ENCODE measurements at regions not wholly inside any gene's neighbourhood (a gene's known extent, or its start where the extent isn't known, plus 50 kb on each side); places are given as distances from the start of the nearest gene placed in this dataset.

DNA sequence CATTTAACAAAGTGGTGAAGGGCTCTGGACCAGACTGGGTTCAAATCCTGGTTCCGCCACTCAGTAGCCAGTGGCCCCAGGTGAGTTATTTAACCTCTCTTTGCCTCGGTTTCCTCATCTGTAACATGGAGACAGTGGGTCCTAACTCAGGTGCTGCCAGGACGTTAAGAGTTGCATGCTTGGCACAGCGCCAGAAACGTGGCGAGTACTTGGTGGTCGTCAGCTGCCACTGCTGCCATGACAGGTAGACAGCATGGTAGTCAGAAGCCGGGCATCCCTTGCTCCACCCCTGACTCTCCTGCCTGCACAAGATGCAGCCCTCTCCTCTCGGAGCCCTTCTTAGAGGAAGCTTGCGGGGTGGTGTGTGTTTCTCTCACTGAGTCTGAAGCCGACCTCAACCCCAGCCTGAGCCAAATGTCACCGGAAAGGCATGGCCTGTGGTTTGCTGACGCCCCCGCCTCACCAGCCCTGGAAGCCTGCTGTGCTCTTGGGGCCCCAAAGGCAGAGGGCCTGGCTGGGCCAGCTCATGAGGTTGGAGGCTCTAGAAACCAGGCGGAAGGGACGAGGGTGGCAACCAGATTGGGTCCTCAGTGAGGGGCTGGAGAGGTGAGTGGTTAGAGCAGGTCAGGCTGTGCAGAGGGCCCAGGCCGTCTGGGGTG lies 160.8 kb upstream of the TLE3 start:
- DNase-seq, result no peak

DNA sequence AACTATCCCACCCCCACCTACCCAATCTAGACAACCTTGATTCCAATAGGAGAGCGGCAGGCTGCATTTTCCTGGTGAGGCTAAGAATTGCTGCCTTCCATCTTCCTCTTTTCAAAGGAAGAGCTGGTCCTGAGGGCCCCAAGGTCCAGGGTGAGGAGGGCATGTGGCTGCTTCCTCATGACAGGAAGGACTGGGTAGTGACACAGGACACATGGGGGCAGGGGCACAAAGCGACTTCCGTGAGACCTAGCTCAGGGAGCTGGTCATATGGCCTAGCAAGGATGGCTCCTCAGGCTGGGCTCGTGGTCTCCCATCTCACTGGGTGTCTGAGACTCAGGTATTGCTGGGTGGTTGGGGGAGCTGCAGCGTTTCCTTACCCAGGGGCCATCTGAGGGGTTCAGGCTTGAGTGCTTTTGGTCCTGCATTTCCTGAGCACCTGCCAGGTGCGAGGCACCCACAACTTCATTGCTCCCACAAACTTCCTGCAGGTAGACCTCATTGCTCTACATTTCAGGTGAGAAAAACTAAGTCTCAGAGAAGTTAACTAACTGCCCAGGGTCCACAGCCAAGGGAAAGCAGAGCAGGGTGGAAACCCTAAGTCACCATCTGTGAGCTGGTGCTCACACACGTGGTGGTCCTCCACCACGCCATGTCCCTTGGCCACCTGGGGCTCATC lies 160.0 kb upstream of the TLE3 start:
- no peak for DNase-seq

DNA sequence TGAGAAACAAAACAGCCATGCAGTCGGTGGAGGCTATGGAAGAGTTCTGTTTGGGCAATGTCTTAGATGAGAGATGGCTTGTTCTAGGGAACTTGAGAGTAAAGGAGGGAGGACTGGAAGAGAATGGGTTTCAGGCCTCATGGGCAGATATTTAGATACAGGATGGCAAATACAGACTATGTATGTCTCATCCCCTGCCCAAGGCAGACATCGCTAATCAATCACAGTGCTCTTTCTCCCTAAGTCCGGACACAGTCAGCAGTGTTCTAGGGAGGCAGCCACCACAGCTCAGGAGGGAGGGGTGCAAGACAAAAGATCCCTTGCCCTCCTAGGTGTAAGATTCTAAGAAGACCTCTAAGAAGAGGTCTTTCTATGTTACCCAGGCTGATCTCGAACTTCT lies 159.3 kb upstream of the TLE3 start:
- no peak for DNase-seq

DNA sequence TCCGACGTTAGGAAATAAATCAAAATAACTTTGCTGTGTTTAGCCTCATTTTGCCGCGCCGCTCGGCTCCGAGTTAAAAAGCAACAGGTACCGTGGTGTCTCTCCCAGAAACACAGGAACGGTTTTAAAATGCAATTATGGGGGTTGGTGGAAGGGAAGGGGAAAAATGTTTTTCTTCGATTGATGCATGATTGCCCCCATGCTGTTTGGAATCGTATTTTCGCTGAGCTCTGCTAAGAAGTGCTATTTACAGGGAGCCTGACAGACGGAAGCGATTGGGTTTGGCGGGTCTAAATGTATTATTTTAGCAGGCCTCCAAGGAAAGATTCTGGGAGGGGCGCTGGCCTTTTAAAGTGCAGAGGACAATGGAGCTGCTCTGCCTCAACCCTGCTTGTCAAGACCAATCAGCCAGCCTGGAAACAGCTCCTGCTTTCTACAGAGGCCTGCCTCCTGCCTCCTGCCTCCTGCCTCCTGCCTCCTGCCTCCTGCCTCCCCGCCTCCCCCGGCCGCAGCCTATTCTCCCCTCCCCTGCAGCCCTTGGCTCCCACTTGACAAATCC lies 156.7 kb upstream of the TLE3 start:
- DNase-seq, result no peak

DNA sequence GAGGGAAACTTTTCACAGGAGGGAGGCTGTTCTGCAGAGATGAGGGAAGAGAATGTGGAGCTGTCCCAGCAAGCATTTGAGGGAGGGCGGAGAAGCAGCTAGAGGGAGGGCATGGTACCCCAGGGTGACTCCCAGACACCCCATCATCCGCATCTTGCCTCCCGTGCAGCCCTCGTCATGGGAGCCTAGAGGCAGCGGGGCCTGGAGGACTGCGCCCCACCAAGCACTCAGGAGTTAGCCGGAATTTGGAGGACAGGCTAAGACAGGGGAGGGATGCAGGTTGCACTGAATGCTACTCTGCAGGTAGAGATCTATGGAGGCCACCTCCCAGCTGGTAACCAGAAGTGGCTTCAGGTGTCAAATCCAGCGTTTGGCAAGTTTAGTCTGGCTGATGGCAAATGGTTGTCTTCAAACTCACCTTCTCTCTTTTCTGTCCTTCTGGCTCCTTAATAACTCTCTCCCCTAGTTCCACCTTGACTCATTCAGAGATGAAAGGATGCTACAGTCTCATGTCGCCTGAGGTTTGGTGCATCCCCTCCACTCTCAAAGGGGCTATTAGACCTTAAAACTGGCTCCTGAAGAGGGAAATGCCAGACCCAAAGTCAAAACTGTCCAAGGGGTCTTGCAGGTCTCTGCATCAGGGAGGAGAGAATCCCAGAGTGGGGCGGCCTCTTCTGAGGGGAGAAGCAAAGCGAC lies 155.9 kb upstream of the TLE3 start:
- DNase-seq, result no peak

DNA sequence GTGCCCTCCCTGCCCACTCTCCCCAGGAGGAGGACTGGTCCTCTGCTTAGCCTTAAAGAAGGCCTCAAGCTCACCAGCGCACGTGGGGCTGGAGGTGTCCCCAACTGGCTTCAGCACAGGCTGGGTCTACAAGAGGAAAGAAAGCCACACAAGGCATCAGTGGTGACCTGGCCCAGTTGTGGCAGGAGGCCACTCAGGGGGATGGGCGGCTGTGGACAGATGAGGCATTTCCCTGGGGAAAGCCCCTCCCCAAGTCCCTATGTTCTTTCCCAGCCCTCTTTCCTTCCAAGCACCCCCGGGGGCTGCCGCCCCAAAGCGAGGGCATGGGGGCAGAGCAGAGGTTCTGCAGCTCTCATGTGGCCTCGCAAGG lies 155.2 kb upstream of the TLE3 start:
- no peak for DNase-seq

DNA sequence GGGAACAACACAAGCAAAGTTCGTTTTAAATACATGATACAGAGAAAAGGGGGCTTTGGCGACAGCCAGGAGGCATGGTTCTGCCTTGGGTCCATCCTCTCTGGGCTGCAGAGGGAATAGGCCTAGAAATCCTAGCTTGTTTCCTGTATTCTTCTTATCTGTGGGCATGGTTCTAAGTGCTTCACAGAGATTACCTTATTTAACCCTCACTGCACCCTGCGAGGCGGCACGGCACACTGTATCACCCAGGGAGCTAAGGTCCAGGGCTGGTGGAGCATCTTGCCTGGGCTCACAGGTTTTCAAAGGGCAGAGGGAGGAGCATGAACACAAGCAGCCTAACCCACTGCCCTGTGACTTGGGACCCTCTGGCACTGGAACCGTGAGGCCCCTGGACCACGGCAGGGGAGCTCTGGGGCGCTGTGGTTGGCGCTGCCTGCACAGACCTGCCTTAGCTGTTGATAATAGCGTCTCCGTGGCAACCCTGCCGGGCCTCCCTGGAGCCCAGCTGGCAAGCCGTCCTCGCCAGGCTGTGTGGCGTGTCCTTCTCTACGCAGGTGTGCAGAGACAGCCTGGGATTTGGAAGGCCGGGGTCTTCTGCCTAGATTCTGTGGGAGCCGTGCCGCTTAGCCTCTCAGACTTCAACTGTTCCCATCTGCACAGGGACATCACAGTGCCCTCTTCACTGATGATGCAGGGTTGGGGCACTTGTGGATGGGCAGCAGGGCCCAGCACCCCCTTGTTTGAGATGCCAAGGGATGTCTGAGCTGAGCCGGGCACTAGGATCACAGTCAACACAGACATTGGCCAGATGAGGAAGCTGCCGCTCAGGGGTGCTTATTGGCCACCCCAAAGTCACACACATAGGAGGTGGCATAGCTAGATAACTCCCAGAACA lies 154.6 kb upstream of the TLE3 start:
- no peak for DNase-seq

DNA sequence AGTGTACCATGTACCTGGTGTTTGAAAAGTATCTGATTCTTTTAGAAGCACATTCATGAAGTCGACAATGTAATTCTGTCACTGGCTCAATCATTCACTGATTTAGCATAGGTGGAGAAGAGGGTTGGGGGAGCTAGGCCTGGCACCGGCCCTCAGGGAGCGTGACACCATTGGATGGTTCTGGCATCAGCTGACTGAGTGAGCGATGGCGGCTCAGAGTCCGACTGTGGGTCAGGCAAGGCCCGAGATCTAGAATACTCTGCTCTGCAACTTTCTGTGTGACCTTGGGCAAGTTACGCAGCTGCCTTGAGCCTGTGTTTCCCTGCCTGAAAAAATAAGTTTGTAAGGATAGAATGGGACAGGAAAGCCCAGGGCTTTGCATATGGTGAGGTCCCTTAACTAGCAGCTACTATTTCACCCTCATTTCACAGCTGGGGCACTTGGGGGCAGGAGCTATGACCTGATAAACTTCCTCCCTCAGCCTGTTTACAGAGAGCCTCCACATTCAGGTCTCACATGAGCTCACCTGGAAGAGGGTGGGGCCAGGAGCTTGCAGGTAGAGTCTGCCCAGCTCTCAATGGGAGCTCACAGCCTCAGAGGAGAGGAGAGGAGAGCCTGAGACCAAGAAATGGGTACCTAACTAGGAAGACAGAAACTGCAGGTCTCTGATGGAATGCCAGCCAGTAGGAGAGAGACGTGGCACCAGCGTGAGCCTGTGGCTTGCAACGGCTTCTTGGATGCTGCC lies 153.7 kb upstream of the TLE3 start:
- DNase-seq, result no peak

DNA sequence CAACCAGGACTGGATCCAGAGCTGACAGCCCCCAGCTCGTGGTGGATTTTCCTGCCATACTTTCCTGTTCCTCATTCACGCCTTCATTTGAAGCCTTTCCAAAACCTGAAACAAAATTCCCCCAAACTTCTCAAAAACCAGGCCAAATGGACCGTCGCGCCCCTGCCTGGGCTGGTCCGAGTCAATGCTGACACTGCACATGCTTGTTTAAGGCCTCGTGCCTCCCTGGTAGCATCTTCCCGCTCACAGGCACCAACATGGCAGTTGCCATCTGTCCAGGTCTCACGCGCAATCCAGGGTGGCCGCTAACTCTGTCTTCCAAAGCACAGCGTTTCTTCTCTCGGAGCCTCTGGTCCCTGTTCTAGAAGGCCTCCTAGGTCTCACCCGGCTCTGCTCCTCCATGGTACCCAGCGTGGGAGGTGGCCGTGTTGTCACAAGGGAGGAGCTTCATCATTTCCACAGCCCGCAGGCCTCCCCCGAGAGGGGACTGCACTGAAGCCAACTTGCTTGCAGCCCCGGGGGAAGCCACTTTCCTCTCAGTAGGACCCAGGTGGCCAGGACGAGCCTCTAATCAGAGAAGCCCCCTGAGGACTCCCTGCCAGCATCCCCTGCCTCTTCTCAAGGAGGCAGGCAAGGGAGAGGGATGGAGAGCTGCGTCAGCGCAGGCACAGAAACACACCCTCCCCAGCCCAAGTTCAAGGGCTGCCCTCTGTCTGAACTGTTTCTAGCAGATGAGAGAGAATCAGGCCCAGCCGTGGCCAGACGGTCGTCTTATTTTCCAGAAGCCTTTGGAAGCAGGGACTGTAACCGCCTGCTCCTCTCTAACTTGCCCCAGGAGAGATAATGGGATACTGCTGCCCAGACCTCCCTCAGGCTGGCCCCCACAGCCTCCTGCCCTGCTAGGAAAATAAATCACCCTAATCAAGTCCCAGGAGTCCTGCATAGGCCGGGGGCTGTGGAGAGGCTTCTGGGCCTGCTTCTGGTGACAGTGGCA lies 152.8 kb upstream of the TLE3 start:
- no peak for DNase-seq

DNA sequence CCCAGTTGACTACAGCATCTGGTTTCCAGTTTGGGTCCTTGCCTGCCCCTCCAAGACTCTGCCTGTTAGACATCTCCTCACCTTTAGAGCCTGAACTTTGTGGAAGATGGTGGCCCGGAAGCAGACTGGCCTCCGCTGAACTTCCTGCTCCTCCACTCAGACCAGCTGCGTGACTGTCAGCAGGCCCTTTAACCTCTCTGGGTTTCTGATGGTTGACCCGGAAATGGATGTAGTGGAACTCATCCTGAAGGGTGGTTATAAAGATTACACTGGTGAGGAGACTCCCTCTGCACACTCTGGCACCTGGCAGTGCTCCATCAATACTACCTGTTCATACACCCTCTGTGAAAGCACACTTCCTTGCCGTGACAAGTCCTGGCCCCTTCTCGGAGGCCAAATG lies 151.9 kb upstream of the TLE3 start:
- no peak for DNase-seq

DNA sequence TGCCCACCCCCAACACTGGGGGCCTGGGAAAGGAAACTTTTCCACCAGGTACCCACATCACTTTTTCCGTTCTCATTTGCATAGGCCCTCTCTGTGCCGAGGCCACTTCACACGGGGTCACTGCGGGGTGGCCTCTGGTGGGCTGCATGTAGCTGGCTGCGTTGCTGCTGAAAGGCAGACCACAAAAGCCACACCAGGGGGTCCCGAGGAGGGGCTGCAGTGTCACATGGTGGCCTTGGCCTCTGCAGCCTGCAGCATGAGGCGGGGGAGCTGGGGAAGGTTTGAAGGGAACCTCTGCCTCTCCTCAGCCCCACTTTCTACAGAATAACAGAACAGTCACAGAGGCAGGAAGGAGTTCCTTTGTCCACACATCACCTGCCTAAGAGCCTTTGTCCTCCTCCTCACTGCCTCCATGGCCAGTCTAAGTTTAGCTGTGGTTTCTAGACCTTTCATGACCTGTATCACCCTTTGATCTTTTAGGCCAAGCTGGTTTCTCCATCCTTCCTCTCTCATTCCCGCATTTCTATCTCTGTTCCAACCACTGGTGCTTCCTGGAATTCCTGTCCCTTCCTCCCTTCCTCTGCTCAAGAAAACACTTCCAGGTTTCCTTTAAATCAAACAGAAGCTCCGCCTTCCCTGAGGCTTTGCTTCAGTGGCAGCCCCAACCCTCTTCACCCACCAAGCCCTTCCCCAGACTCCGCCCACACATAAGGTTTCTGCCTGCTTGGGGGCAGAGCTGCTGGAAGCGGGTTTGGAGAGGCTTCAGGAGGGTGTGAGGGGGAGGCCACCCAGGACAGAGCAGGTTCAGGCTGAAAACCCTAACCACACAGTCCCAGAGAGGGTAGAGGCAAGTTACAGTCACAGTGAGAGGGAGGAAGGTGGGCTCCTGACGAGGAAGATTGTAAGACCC lies 150.7 kb upstream of the TLE3 start:
- no peak for DNase-seq

DNA sequence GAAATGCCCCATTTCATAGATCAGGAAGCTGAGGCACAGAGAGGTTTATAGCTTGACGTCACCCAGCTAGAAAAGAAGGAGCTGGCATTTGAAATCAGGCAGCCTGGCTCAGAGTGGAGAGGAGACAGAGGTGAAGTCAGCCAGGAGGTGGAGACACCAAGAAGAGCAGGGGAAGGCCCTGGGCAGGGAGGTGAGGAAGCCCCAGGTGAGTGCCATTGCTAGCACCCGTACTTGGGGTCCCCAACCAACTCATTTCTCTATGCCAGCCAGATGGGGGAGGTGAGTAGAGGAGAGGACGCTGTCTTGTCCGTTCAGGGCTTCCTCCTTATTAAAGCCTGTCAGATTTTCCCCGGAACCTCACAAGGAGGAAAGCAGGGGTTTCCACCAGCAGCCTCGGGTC lies 149.6 kb upstream of the TLE3 start:
- DNase-seq, result no peak

DNA sequence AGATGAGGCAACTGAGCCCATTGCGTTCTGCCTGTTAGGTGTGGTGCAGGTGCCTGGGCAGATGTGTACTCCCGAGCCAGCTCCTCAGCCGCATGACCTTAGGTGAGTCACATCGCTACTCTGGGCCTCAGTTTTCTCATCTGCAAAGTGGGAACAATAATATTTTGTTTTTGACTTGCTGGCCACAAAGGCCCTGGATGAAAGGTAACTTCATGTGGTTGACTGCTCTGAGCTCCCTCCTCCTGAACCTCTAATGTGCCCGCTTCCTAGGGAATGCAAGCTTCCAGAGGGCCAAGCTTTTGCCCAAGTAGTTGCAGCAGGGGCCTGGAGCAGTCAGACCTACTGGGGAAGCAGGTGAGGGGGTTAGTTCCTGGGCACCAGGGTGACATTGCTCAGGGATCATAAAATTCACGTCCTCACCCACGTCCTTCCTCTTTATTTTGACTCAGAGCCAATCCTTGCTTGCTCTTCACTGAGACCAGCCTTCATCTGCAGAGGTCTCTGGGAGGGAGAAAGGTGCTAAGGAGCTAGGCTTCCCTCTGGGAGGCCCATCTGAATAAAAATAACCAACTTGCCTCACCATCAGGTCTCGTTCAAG lies 149.0 kb upstream of the TLE3 start:
- no peak for DNase-seq

DNA sequence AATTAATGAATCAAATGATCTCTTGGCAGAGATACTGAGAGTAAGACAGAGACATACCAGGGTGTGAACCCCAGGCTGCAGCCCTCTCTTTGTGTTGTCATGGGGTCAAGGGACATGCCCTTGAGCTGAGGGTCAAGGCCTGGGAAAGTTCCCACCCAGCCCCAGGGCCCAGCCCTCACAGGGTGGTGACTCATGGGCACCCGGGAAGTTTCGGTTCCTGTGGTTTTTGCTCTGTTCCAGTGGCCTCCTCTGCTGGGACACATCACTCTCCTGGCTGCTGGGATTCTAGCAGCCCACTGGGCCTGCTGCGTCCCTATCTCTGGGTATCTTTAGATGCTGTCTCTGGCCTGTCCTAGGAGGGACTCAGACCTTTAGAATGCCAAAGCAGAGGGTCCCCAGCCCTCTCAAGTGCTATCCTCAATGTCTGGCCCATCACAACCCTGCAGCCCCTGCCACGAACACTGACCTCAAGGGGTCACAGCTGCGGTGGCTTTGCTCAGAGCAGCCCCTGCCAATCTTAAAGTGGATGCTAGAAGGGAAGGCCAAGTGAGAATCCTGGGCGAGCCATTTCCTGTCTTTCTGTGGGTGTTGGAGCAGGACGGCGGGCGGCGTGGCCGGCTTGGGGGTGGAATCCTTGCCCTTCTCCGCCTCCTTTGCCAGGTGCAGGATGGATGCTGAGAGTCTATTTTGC lies 148.4 kb upstream of the TLE3 start:
- DNase-seq, result no peak

DNA sequence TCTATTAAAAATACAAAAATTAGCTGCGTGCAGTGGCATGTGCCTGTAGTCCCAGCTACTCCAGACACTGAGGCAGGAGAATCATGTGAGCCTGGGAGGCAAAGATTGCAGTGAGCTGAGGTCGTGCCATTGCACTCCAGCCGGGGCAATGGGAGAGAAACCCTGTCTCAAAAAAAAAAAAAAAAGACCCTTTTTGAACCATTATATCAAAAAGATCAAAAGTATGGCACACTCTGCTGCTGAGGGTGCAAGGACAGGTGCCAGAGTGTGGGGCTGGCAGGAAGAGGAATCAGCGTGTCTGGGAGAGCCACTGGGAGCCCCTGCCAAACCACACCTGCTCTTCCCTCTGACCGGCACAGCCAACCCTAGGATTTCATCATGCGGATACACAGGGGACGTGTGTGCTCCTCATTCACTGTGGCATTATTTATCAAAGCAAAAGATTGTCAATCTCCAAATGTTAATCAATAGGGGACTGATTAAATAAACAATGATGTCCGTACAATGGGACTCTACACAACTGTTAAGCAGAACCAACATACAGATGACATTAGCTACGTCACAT lies 147.3 kb upstream of the TLE3 start:
- no peak for DNase-seq

DNA sequence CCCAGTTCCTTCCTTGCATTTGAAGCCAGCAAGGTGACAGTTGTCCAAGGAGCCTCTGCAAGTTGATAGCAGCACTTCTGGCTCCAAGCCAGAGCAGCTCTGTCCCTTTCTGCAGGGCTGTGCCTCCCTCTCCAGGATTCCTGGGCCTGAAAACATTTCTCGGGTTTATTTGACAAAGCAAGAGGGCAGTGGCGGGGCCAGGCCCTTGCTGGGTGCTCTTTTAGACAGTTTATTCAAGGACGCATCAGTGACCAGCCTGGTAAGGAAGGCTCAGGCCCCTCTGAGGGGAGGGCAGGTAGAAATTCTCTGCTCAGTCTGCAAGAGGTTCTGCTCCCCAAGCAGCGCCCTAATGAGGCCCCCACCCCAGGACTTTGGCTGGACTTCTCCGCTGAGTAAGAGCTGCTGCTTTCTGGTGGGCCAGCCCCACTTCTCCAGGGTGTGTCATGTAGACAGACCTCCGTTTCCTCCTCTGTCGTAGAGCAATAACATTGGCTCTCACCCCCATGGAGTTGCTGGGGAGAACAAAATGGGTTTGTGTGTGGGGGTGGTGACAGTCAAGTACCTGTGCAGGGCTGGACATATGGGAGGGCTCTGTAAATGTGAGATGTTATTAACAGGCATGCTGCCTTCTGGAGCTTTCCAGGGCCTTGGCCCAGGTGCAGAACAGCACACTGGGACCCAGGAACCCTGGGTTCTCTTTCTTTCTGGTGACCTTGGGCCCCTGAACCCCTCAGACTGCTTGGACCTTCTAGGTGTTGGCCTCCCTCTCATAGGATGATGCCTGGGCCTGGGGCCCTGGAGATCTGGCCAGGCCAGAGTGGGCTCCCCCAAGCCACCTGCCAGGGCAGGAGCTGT lies 146.2 kb upstream of the TLE3 start:
- no peak for DNase-seq

DNA sequence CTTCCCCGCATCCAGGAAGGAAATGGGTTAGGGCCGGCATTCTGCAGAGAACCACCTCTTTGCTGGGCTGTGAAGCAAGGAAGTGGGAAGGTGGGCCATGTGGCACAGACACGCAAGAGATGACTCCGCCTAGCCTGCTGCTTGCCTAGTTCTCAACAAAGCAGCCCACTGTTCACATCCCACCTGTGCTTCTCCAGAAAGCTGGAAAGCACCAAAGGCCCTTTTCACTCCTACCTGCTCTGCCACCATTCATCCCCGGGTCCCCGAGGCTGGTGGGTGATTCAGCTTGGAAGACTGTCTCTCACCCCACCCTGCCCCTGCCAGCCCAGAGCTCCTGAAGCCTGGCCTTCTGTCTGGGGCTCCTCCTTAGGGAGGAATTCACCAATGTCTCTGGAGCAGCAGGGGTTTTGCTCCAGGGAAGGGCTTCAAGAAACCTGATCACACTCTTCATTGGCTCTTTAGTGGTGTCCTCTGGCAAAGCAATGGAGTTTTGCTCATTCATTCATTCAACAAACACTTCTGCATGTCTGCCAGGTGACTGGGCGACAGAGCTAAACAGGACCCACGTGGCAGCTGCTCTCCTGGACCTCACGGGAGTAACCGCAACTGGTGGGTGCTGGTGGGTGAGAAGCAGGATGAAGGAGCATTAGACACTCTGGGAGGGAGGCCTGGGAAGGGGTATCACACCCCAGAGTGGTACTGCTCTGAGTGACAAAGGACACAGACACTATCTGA lies 145.4 kb upstream of the TLE3 start:
- DNase-seq, result no peak
